ENCODE measurements at regions not wholly inside any gene's neighbourhood (a gene's known extent, or its start where the extent isn't known, plus 50 kb on each side); places are given as distances from the start of the nearest gene placed in this dataset.

GRCh38 chr12:47305464-47305863 is 225.7 kb upstream of the AMIGO2 start:
- intact Hi-C loops (cut with DNase I) = loop anchor here (5.0 kb wide), 1 partner anchor 273 kb away; no protein-coding TSS in a partner anchor
- Histone ChIP-seq H3K27me3 (no peaks in the 10 kb centered on the region), H3K36me3 (no peaks in the 10 kb centered on the region), H3K4me1 (no peaks in the 10 kb centered on the region), H3K27ac (no peak overlapping the region), H3K4me3 (no peak overlapping the region), H3K9me3 (no peaks in the 10 kb centered on the region)
- DNase-seq (ENCODE audit: low spot score in 2 of 2) = no peak
- no peak for TF ChIP-seq CTCF (IDR thresholded peaks at IDR 0.05)

DNA sequence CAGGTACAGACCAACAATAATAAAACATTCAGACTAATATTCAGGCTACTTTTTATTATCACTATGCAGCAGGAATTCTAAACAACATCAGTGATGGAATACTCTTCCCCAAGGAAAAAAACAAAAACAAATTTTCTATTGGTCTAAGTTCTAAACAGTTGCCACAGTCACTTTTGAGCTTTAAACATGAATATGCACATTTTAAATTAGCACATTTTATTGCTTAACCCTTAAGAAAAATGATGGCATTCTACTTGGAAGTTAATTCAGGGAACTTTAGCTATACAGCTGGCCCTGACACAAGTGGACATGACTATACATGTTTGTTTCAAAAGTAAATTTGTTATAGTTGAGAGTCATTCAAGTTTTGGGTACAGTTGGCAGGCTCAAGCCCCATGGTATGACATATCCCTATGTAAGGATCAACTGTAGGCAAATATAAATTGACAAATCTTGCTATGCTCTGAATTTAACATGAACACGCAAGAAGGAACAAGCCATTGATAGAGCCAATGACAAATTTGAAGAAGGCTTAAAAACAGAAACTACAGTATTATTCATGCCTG is 224.3 kb upstream of the AMIGO2 start:
- Histone ChIP-seq H3K36me3 (no peaks in the 10 kb centered on the region), H3K4me3 (no peak overlapping the region), H3K27ac (no peak overlapping the region), H3K27me3 (no peaks in the 10 kb centered on the region), H3K4me1 (no peaks in the 10 kb centered on the region), H3K9me3 (no peaks in the 10 kb centered on the region)
- TF ChIP-seq CTCF (IDR thresholded peaks at IDR 0.05) = no peak
- no peak for DNase-seq (ENCODE audit: low spot score in 2 of 2)
- intact Hi-C loops (cut with DNase I) = no loop called here

GRCh38 chr12:47303207-47303606 is 223.4 kb upstream of the AMIGO2 start:
- intact Hi-C loops (cut with DNase I) = no loop called here
- H3K27ac ChIP-seq = no peak overlapping the region

DNA sequence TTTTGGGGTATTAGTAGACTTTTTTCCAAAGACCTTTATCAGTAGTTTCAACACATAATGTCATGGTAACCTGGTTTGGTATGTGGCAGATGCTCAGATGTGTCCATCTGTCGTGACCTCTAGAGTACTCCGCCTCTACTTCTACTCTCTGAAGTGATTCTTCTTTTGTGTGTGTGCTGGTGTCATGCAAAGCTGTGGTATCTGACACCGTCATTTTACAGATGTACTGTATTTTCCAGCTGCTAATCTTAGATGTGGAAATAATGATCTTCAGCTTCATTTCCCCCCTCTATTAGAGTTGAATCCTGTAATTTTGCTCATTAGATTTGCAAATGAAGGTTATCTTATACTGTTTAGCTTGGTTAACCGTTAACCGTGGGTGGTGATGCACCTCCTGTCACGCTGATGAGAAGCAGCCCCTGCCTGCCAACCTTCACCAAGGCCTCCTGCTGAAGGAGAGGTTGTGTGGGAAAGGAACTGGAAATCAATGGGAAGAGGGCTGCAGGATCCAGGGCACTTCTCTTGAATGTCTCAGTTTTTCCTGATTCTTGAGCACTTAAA is 222.4 kb upstream of the AMIGO2 start:
- Histone ChIP-seq H3K4me3 (no peak overlapping the region), H3K27ac (no peak overlapping the region), H3K27me3 (no peaks in the 10 kb centered on the region), H3K9me3 (no peaks in the 10 kb centered on the region), H3K36me3 (no peaks in the 10 kb centered on the region), H3K4me1 (no peaks in the 10 kb centered on the region)
- DNase-seq (ENCODE audit: low spot score in 2 of 2) = no peak
- no peak for TF ChIP-seq CTCF (IDR thresholded peaks at IDR 0.05)
- intact Hi-C loops (cut with DNase I) = no loop called here

More at GRCh38 chr12:47303207-47303606, 223.4 kb upstream of the AMIGO2 start:
- H3K9me3 ChIP-seq = no peaks in the 10 kb centered on the region
- H3K4me1 ChIP-seq = no peaks in the 10 kb centered on the region
- TF ChIP-seq CTCF (IDR thresholded peaks at IDR 0.05) = no peak
- no peak for DNase-seq (ENCODE audit: low spot score in 2 of 2)
- H3K4me3 ChIP-seq = no peak overlapping the region
- H3K36me3 ChIP-seq = no peaks in the 10 kb centered on the region
- H3K27me3 ChIP-seq = no peaks in the 10 kb centered on the region

- intact Hi-C loops (cut with DNase I) = no loop called here
Observed at GRCh38 chr12:47299586-47299985, 219.8 kb upstream of the AMIGO2 start.

More at GRCh38 chr12:47299586-47299985, 219.8 kb upstream of the AMIGO2 start:
- H3K36me3 ChIP-seq = no peaks in the 10 kb centered on the region
- H3K9me3 ChIP-seq = no peaks in the 10 kb centered on the region
- DNase-seq (ENCODE audit: low spot score in 2 of 2) = no peak
- TF ChIP-seq CTCF (IDR thresholded peaks at IDR 0.05) = no peak
- H3K4me3 ChIP-seq = no peak overlapping the region
- H3K4me1 ChIP-seq = no peaks in the 10 kb centered on the region
- H3K27ac ChIP-seq = no peak overlapping the region
- H3K27me3 ChIP-seq = no peaks in the 10 kb centered on the region

Measured in ascending aorta (tissue), 2 donors.